Tibial nerve (tissue), 4 donors: ENCODE measurements at regions not wholly inside any gene's neighbourhood (a gene's known extent, or its start where the extent isn't known, plus 50 kb on each side); places are given as distances from the start of the nearest gene placed in this dataset.

Source experiments
- CTCF ChIP-seq, 5 experiments: fragments of 200-600 bp in 3 of 5; fragments of 450-650 bp in 2 of 5; sonication (generic) in 3 of 5; IDR thresholded peaks; one replicate each; pipeline ENCODE4 v1.5.1; 2016 to 2019; ENCODE audit warnings: antibody characterized with exemption in 5 of 5, mild to moderate bottlenecking in 3 of 5, moderate library complexity in 2 of 5
- EP300 ChIP-seq, 2 donors: sonication (generic); formaldehyde crosslinking; IDR thresholded peaks; one replicate each; pipeline ENCODE4 v1.6.1; 2017; ENCODE audit warnings: antibody characterized with exemption in 2 of 2, mild to moderate bottlenecking in 1 of 2
- POLR2A ChIP-seq, 2 donors: fragments of 450-650 bp; IDR thresholded peaks; one replicate each; pipeline ENCODE4 v1.6.1; 2017; ENCODE audit warnings: antibody characterized with exemption in 2 of 2, mild to moderate bottlenecking in 2 of 2, moderate library complexity in 2 of 2

GRCh38 chrX:99914635-99915034, 495.4 kb downstream of the PCDH19 start:
- no peak for TF ChIP-seq CTCF (IDR thresholded peaks at IDR 0.05)
- TF ChIP-seq EP300 (IDR thresholded peaks at IDR 0.05) = no peak
- TF ChIP-seq POLR2A (IDR thresholded peaks at IDR 0.05) = no peak
